Hepatocyte (in vitro differentiated cells): ENCODE measurements at regions not wholly inside any gene's neighbourhood (a gene's known extent, or its start where the extent isn't known, plus 50 kb on each side); places are given as distances from the start of the nearest gene placed in this dataset.

Experiments used
- EZH2 ChIP-seq: fragments of 200-600 bp; sonication (generic); IDR thresholded peaks from 2 replicates; pipeline ENCODE4 v1.6.1; 2016; ENCODE audit warnings: antibody characterized with exemption, mild to moderate bottlenecking, borderline replicate concordance
- EZH2phosphoT487 ChIP-seq: fragments of 200-600 bp; sonication (generic); IDR thresholded peaks from one replicate; pipeline ENCODE4 v1.6.1; 2018; ENCODE audit warnings: antibody characterized with exemption, mild to moderate bottlenecking, low read depth, moderate library complexity; ENCODE audit not compliant: unreplicated experiment, severe bottlenecking
- TF ChIP-seq, protein P1 (sequence below): fragments of 200-600 bp; sonication (generic); IDR thresholded peaks from 2 replicates; pipeline ENCODE4 v1.5.1; 2016; ENCODE audit warnings: antibody characterized with exemption, mild to moderate bottlenecking; ENCODE audit not compliant: poor library complexity

DNA sequence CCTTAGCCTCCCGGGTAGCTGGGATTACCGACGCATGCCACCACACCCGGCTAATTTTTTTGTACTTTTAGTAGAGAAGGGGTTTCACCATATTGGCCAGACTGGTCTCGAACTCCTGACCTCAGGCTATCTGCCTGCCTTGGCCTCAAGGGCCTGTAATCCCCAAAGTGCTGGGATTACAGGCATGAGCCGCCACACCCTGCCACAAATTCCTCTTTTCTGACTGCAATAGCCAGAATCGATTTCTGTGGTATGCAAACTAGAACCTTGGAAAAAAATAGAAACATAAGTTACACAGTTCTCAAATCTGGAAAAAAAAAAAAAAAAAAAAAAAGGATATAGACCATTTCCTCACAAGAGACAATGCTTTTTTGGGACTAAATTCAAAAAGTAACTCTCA lies 184.6 kb upstream of the EGLN3 start:
- TF ChIP-seq, protein P1, sequence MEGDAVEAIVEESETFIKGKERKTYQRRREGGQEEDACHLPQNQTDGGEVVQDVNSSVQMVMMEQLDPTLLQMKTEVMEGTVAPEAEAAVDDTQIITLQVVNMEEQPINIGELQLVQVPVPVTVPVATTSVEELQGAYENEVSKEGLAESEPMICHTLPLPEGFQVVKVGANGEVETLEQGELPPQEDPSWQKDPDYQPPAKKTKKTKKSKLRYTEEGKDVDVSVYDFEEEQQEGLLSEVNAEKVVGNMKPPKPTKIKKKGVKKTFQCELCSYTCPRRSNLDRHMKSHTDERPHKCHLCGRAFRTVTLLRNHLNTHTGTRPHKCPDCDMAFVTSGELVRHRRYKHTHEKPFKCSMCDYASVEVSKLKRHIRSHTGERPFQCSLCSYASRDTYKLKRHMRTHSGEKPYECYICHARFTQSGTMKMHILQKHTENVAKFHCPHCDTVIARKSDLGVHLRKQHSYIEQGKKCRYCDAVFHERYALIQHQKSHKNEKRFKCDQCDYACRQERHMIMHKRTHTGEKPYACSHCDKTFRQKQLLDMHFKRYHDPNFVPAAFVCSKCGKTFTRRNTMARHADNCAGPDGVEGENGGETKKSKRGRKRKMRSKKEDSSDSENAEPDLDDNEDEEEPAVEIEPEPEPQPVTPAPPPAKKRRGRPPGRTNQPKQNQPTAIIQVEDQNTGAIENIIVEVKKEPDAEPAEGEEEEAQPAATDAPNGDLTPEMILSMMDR, result no peak
- TF ChIP-seq EZH2phosphoT487 (no peak), EZH2 (no peak)
